Muscle of arm (tissue), 1 donor: ENCODE measurements at regions not wholly inside any gene's neighbourhood (a gene's known extent, or its start where the extent isn't known, plus 50 kb on each side); places are given as distances from the start of the nearest gene placed in this dataset.
"Not testable (repeated sequence)": the region's sequence is repeated elsewhere in the genome, so short reads cannot be mapped to it uniquely, and the experiment has no call there.

Experiments used
- DNase-seq: peaks from one replicate; pipeline ENCODE4 v3.0.0-alpha.2; 2013

DNA sequence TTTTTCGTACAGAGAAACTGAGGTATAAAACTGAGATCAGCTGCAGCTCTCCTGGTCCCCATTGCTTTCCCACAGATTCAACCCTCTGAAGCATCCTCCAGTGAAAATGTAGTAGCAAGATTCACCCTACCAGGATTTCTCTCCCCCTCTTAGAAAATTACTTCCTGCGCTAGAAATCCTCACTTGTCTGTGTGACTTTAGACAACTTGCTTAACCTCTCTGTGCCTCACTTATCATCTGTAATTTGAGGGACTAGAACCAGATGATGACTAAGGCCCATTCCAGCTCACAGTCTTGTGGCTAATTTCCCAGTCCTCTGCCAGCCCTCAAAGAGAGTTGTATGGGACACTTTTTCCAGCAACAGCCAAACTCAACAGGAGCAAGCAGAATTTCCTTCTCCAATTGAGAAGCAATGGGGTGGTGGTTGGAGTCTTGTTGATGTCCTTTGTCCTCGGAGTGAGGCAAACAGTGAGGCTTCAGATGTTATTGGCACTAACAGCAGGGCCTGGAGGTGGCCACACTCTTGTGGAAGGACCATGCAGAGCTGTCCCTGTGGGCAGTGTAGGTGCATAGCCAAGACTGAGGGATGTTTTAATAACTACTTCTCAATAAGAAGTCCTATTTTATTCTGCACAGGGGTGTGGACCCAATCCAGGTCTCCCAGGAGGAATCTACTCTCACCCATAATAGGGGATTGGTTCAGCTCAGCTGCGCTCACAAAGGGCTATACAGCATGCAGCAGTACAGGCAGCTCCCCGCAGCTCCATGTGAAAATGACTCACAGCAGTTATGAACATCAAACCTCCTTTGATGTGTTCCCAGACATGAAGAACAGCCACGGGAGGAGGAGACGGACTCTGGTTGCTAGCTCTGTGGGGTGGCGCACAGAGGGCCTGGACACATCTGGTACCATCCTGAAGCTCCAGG is 200.1 kb downstream of the DAD1 start:
- no peak for DNase-seq

DNA sequence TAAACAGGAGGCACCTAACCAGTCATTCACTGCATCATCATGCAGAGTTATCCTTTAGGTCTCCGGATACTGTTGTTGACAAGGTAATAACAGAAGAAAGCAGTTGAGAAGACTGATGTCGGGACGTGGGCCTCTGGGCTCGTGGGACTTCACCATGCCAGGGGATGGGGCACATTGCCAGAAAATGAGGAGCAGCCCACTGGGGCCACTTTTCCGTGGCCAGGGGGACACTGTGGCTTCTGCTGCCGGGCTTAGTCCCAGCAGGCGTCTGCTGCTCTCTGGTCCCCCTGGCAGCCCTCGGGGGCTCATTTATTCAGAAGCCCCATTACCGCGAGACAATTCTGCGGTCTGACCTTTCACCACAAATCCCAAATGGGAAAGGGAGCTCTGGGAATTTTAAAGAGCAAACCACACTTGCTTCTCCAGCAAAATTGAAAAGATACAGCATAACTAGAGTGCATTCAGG is 201.2 kb downstream of the DAD1 start:
- no peak for DNase-seq

DNA sequence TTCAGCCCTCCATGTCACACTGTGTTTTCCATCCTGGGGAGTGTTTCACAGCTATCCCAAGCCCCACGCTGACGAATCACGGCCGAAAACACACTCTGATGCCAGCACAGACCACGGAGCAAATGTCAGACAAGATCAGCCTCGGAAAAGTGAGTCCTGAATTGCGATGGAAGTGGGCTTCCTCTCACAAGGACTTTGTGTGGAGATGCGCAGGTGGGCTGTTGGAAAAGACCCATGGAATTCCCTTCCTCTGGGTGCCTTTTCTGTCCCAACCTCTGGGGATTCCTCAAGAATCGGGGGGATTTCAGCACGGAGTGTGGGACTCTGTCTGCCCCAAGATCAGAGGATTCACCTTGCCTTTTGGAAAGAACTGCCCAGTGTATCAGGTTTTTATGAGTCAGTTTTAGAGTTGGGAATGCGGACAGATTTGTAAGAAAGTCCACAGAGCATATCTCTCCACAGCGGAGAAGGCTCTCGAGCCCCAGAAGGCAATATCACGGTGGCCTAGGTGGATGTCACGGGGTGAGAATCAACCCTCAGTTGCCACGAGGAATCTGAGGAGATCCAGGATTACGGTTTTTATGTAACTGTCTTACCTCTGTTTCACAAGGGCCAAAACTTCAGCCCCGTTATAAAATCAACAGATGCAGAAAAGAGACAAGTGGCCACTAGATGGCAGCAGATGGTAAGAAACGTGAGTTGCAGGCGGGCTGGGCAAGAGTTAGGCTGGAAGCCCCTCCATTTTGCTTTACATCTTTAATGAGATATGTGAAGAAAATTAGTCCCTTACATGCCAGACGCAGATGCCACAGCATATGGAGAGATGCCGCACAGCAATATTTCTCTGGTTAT is 201.9 kb downstream of the DAD1 start:
- peak; percentile 87 for DNase-seq

DNA sequence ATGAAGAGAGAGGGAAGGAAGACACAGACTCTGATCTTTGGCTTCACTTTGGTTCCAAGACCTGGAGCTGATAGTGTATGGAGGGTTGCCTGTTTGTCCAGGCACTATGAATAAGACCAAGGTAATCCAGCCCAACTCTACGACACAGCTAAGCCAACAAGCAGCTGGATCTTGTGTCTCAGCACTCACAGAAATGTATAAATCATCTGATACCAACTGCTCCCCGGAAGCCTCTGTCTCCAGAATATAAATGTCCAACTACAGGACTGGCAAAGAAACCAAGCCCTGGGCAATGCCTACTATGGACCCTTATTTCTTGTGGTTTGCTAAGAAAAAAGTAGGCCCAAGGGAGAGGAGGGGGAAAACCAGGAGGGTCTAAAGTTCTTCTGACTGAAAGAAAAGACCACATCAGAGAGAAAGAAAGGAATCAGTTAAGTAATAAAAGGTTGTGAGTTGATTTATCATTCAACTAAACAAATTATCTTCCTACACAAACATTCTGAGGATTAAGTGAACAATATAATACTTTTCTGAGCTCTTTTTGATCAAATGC is 204.0 kb downstream of the DAD1 start:
- no peak for DNase-seq

DNA sequence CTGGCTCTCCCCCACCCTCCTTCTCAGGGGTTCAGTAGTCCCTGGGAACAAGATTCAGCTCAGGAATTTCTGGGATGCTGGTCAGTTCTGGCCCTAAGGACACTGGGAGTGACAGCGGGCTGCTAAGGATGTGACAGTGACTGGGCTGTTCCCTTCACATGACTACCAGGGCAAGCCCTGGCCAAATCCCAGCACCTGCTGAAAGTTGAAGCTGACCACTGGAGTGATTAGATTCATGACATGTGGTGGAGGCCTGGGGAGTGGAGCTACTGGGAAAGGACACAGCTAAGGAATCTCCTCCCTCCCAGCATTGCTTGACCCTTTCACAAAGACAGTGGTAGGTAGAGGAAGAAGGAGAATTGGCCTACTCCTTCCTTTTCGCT is 204.9 kb downstream of the DAD1 start:
- DNase-seq, result no peak

DNA sequence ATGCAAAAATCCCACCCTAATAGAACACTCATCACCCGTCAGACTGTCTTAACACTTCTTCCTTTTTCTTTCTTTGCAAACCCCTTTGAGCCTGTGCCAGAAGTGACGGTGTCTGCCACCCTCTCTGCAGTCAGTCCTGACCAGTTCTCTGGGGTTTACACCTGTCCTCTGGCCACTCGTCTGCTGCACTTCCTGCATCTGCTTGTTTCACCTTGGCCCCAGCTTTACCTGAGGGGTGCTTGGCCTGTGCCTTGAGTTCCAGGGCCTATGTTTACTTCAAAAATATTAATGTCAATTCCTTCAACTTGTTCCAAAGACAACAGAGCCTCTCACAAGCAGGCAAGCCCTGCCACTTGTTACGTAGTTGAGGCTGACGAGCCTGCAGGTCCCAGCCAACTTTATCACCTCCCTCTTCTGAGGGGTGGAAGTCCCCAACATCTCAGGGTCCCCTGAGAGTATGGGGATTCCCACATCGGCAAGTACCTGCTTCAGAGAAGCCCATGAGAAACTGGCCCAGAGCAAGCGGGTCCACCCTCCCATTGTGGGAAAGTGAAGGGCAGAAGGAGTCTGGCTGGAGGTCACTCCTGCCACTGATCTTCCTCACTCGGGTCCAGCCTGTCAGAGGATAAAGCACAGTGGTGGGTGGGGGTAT is 205.4 kb downstream of the DAD1 start:
- no peak for DNase-seq

DNA sequence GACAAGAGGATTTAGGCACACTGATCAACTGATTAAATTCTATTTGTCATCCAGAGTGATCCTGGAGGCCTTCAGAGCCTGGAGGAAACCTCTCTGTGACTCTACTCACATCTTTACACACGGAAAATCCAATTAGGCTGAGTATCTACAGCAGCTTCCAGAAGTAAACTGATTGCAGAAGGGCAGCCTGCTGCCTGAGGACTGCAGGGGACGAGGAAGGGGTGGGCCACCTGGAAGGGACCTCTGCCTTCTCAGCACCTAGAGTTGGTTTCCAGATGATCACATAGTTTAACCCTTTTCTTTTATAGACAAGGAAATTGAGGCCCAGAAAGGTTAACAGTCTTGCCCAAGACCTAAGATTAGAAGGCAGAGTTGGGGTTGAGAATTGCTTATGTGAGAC is 206.1 kb downstream of the DAD1 start:
- DNase-seq, result no peak

DNA sequence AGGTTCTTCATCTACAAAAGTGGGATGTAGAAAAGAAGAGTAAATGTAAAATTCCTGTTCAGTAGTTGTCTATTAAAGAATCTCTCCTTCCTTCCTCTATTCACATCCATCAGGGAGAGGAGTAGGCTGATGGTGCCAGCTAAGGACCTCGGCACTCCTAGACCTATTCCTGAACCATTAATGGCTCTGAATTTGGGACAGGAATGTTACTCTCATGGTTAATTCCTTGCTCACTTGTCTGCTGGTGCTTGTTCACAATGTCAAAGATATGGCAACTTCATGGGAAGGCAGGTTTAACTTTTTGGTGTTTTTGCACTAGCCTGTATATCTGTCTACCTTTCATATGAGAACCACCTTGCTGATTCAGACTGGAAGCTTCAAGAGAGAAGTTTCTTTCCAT is 206.6 kb downstream of the DAD1 start:
- no peak for DNase-seq

DNA sequence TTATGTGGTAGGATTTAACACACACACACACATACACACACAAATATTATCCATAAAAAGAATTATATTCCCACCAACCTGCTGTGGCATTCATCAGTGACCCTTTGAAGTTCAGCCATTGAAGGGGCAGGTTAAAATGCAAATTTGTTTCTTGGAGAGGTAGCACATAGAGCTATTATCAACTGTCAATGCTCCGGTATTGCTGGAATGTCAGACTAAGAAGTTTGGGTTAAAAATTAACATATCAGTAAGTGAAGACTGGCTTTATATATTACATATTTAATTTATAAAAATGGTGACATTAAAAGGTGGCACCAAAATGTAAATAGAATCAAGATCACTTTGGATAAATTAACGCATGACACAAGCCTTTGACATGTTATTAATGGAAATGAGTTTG is 207.3 kb downstream of the DAD1 start:
- DNase-seq, result no peak

DNA sequence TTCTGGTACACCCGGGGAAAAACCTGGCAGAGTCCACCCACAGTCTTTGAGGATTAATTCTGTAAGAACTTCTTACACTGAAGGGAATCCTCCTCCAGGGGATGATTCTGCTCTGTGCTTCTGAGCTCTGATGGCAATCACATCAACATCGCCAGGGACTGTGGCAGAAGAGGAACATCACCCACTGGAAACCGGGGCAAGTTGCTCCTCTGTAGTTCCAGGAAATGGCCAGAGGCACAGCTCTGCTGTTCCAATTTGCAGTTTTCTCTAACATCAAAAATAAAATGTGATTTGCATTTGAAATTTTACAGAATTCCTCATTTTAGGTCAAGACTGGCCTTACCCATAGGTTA is 207.6 kb downstream of the DAD1 start:
- no peak for DNase-seq

DNA sequence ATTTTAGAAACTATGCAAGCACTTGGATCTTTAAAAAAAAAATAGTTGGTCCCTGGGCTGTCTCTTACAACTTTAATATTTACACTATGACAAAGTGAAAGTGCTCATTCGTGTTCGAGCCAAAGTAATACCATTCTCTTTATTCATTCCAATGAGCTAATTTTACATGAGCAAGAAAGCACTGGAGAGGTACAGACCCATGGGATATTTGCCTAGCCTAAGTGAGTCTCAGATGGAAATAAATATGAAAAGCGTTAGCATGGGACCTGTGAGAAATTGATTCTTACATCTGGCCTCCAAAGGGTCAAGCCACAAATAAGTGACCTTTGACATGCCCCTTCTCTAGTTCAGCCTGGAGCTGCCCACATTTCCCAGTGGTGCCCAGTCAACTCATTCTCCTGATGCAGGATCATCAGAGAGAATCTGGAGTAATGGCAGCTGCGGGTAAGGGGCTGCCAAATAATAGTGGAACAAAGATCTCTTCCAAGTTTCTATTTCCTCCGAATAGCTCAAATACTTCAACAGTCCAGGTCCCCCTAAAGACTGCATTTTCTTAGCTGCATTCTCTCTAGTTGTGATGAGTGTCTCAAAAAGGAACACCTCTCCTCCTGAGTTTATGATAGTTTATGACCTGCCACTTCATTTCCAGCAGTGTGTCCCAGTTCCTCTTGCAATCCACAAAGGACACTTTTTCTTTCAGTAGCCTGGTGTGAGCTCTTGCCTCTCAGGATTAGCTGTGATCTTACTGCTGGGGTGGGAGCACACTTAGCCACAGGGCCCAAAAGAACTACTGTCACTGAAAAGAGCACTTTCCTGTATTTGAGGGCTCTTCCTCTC is 208.2 kb downstream of the DAD1 start:
- DNase-seq, result peak; percentile 25

DNA sequence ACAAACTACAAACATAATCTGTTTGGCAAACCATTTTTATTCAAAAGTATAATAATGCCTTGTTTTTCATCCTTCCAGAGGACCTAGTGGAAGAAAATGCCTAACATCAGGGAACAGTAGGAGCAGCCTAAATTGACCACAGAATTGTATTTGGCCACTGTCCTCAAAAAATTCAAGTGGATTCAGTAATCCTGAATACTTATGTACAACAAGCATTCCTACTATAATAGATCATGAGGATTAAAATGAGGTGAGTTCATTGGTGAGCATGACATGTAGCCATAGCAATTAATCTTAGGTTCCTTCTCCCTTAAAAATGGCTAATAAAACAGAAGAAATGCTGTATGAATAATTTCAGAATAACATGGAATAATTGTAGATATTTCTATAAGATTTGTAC is 209.3 kb downstream of the DAD1 start:
- DNase-seq, result no peak

DNA sequence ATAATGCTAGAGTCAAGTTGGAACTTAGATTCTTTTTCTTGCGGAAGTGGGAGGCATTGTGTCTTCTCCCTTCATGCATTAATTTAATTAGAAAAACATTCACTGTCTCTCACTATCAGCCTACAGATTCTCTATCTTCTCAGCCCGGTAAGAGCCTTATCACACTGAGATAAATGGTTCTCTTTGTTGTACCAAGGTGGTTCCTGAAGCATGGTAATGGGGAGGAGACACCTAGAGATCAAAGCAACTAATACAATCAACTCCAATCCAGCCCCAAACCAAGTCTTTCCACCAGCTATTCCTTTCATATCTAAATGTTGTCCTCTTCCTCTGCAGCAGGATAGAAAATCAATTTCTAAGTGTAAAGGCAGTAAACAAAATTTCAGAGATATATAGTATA is 210.8 kb downstream of the DAD1 start:
- DNase-seq, result no peak

DNA sequence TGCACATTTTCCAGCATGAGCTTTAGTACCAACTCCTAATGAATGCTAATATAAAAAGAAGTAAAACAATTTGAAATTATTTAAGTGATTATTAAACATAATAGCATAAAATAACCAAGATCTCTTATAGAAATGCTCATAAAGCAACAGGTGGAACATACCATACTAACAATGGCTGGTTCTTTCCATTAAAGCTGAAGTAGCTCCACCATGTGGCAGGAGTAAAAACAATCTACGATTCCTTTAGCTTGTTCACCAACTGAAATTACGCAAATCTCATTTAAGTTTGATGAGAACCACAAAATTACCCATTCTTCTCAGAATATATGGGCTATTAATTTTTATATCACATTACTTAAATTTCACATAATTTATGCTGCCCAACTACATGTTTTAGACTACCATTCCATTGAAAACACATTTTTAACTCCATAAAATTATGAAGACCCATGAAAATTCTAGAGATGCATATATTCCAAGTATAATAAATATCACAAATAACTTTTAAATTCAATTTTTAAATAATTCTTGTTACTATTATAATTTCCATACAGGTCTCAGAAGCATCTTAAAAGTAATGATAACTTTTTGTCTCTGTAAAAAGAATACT is 213.6 kb downstream of the DAD1 start:
- DNase-seq, result peak; percentile 38

DNA sequence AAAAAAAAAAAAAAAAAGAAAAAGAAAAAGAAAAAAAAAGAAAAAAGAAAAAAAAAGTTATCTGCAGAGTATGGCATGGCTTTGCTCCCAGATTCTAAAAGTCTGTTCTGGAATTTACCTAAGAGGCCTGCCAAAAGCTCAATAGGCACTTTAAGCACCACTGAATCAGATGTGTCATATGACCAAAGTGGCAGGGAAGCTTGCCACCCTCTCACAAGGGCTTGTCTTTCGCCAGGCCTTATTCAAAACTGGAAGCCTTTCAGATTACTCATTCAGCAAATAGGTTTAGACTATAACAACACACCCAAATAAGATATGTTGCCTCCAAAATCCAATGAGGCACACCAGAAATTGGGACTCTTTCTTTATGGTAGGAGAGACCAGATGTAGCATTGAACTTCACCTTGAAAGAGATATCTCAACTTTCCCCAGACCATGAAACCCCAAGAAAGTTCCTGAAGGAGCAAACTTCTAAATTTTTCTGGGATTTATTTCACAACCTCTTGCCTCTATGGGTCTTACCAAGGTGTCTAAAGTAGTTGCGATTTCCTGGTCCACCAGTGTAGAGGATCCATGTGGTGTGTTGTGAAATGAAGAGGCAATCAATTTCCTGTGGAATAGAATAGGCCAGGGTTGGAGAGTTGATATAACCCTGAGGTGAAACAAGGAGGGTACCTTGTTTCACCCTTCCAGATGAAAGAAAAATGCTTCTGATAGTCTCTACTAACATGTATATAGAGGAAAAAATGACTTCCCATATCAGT is 218.8 kb downstream of the DAD1 start:
- no peak for DNase-seq

DNA sequence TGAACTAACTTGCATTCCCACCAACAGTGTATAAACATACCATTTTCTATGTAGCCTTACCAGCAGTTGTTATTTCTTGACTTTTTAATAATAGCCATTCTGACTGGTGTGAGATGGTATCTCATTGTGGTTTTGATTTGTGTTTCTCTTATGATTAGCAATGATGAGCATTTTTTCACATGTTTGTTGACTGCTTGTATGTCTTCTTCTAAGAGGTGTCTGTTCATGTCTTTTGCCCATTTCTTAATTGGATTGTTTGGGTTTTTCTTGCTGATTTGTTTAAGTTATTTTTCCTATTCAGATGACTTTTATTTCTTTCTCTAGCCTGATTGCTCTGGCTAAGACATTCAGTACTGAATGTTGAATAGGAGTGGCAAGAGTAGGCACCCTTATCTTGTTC is 230.3 kb downstream of the DAD1 start:
- DNase-seq, result no peak

DNA sequence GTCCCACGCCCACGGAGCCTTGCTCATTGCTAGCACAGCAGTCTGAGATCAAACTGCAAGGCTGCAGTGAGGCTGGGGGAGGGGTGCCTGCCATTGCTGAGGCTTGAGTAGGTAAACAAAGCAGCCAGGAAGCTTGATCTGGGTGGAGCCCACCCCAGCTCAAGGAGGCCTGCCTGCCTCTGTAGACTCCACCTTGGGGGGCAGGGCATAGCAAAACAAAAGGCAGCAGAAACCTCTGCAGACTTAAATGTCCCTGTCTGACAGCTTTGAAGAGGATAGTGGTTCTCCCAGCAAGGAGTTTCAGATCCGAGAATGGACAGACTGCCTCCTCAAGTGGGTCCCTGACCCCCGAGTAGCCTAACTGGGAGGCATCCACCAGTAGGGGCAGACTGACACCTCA is 239.7 kb downstream of the DAD1 start:
- not testable (repeated sequence) for DNase-seq

DNA sequence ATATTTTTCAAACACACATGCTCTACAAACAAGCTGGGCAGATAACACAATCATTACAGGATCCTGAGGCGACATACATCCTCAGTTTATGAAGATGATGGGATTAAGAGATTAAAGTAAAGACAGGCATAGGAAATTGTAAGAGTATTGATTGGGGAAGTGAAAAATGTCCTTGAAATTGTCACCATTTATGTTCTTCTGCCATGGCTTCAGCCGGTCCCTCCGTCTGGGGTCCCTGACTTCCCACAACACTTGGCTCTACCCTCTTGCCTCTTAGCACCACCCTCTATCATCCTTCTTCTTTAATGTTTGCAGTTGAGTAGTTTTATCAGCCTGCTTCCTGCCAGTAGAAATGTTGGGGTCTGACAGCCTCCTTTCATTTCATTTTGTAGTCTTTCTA is 244.4 kb downstream of the DAD1 start:
- no peak for DNase-seq

DNA sequence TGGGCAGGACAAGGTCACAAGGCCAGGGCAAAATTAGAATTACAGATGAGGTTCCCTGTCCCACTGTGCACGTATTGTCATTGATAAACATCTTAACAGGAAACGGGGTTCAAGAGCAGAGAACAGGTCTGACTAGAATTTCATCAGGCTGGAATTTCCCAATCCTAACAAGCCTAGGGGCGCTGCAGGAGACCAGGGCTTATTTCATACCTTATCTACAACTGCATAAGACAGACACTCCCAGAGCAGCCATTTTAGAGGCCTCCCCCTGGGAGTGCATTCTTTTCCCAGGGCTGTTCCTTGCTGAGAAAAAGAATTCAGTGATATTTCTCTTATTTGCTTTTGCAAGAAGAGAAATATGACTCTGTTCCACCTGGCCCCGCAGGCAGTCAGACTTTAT is 244.8 kb downstream of the DAD1 start:
- DNase-seq, result not testable (repeated sequence)

DNA sequence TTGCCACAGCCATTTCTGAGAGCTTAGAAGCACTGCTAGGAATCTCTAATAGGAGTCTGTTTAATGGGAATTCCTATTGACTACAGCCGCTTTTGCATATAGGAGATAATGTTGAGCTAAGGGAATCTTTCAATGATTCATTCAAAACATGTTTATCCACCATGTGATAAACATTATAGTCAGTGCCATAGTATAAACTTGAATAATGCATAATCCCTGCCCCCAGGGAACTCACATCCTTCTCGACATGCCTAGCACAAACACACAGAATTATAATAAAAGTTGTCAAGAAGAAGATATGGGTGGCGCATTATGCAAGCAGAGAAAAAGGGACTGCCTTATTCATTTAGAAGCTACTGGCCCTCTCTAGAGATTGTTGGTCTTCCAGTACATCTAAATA is 248.0 kb downstream of the DAD1 start:
- DNase-seq, result no peak
